Calu3 (cell line): ENCODE measurements at regions not wholly inside any gene's neighbourhood (a gene's known extent, or its start where the extent isn't known, plus 50 kb on each side); places are given as distances from the start of the nearest gene placed in this dataset.

Experiments used
- BruUV-seq: library from RNA; stranded (reverse); fragments of 400-500 nt; replicated peaks from 2 replicates; lab custom pipeline; 2021; lab: Mats Ljungman, UMichigan
- CTCF ChIA-PET: fragments of 300-600 bp; sonication (Branson Sonifier 250); formaldehyde crosslinking; loops from one replicate; lab custom pipeline; 2022; ENCODE audit warnings: antibody characterized with exemption; lab: Charles Lee
- DNase-seq: peaks from one replicate; pipeline ENCODE4 v3.0.0; 2022
- H3K27ac Mint-ChIP-seq: one replicate; pipeline ENCODE4 v1.8.0; 2022; ENCODE audit warnings: mixed read lengths; ENCODE audit not compliant: unreplicated experiment
- H3K27me3 Mint-ChIP-seq: one replicate; pipeline ENCODE4 v1.8.0; 2022; ENCODE audit warnings: mixed read lengths; ENCODE audit not compliant: unreplicated experiment
- H3K36me3 Mint-ChIP-seq: one replicate; pipeline ENCODE4 v1.8.0; 2022; ENCODE audit warnings: mild to moderate bottlenecking, moderate library complexity, mixed read lengths; ENCODE audit not compliant: insufficient read depth, unreplicated experiment
- H3K4me1 Mint-ChIP-seq: one replicate; pipeline ENCODE4 v1.8.0; 2022; ENCODE audit warnings: mild to moderate bottlenecking, low read depth, mixed read lengths; ENCODE audit not compliant: unreplicated experiment
- H3K4me3 Mint-ChIP-seq: one replicate; pipeline ENCODE4 v1.8.0; 2022; ENCODE audit warnings: mild to moderate bottlenecking, low read depth, moderate library complexity, mixed read lengths; ENCODE audit not compliant: unreplicated experiment
- H3K9me3 Mint-ChIP-seq: one replicate; pipeline ENCODE4 v1.8.0; 2022; ENCODE audit warnings: low read depth, mixed read lengths; ENCODE audit not compliant: unreplicated experiment
- intact Hi-C: fragments of 100-400 bp; cut with micrococcal nuclease; formaldehyde crosslinking; loops from one replicate; pipeline ENCODE4 v1.10.0; 2022; ENCODE audit not compliant: unreplicated experiment
- TF ChIP-seq, protein P1 (sequence below): fragments of 200-600 bp; IDR thresholded peaks from one replicate; pipeline ENCODE4 v1.8.0; 2022; ENCODE audit warnings: antibody characterized with exemption; ENCODE audit not compliant: unreplicated experiment

GRCh38 chr5:143733665-143734455 lies 78.1 kb upstream of the HMHB1 start:
- no peak overlapping the region for H3K27ac Mint-ChIP-seq
- no peak for DNase-seq
- H3K4me1 Mint-ChIP-seq: no peaks in the 10 kb centered on the region
- CTCF ChIA-PET: interaction anchor here (0.6 to 0.7 kb wide), 2 partner anchors 22 to 26 kb away, joined by 3 to 6 read pairs; no protein-coding TSS in a partner anchor
- no peaks in the 10 kb centered on the region for H3K27me3 Mint-ChIP-seq
- no peaks in the 10 kb centered on the region for H3K9me3 Mint-ChIP-seq
- intact Hi-C loops: no loop called here
- H3K36me3 Mint-ChIP-seq: no peaks in the 10 kb centered on the region
- no peak overlapping the region for H3K4me3 Mint-ChIP-seq
- BruUV-seq: no TSS peak
- TF ChIP-seq, protein P1, sequence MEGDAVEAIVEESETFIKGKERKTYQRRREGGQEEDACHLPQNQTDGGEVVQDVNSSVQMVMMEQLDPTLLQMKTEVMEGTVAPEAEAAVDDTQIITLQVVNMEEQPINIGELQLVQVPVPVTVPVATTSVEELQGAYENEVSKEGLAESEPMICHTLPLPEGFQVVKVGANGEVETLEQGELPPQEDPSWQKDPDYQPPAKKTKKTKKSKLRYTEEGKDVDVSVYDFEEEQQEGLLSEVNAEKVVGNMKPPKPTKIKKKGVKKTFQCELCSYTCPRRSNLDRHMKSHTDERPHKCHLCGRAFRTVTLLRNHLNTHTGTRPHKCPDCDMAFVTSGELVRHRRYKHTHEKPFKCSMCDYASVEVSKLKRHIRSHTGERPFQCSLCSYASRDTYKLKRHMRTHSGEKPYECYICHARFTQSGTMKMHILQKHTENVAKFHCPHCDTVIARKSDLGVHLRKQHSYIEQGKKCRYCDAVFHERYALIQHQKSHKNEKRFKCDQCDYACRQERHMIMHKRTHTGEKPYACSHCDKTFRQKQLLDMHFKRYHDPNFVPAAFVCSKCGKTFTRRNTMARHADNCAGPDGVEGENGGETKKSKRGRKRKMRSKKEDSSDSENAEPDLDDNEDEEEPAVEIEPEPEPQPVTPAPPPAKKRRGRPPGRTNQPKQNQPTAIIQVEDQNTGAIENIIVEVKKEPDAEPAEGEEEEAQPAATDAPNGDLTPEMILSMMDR: no peak

DNA sequence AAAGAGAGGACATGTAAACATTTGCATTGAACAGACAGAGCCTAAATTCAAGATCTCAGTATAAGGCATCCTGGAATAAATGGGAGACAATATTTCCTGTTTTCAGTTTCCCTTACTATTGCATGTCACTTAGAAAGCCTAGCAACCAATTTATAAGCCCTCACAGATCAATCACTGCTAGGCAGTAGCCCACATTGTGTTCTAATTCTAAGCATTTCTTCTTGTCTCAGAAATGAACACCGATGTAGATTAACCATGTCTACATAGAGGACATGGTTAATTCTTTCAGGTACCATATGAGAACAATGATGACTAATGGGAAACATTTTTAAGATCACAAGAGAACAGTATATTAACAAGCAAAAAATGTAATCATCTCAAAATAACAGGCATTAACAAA lies 79.6 kb upstream of the HMHB1 start:
- no peak overlapping the region for H3K4me3 Mint-ChIP-seq
- DNase-seq: no peak
- no peaks in the 10 kb centered on the region for H3K36me3 Mint-ChIP-seq
- H3K4me1 Mint-ChIP-seq: no peaks in the 10 kb centered on the region
- intact Hi-C loops: no loop called here
- BruUV-seq: no TSS peak
- TF ChIP-seq, protein P1: no peak
- no peaks in the 10 kb centered on the region for H3K27me3 Mint-ChIP-seq
- H3K9me3 Mint-ChIP-seq: no peaks in the 10 kb centered on the region
- CTCF ChIA-PET: no interaction called here
- H3K27ac Mint-ChIP-seq: no peak overlapping the region

DNA sequence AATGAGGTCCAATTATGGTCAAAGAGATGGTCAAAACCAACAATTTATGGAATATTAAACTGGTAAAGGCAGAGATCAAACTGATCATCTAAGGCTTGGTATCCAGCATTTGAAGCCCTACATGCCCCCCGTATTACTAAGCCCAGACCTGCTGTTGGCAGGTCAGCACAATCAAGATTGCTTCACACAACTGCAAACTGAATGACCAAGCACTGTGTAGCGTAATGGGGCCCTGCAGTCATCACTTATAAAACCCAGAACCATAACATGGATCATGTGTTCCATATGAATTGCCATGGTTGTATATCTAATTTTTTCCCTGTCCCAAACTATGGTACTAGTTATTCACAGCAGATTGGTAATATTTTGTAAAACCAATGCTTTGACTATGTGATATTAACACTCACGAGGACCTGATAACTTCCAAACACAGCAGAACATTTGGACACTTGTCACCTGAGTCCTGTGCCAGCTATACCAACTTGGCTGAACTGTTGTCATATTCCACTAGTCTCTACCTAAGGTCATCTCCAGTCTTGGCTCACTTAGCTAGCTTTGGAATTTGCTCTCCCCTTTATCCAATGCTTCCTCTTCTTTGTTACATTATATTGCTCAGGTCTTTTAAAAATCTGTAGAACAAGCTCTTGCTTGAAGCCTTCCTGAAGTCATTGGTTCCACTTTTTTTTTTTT lies 81.7 kb upstream of the HMHB1 start:
- H3K4me1 Mint-ChIP-seq: no peaks in the 10 kb centered on the region

GRCh38 chr5:143729334-143729946 lies 82.5 kb upstream of the HMHB1 start:
- no peak overlapping the region for H3K4me3 Mint-ChIP-seq
- no peaks in the 10 kb centered on the region for H3K36me3 Mint-ChIP-seq
- TF ChIP-seq, protein P1: no peak
- H3K4me1 Mint-ChIP-seq: no peaks in the 10 kb centered on the region
- DNase-seq: no peak
- no peaks in the 10 kb centered on the region for H3K27me3 Mint-ChIP-seq
- CTCF ChIA-PET: no interaction called here
- H3K27ac Mint-ChIP-seq: no peak overlapping the region
- peaks cover under 1% of the 10 kb centered on the region for H3K9me3 Mint-ChIP-seq
- intact Hi-C loops: no loop called here
- no TSS peak for BruUV-seq

More for the DNA sequence above, 81.7 kb upstream of the HMHB1 start:
- Mint-ChIP-seq H3K27me3 (no peaks in the 10 kb centered on the region), H3K9me3 (no peaks in the 10 kb centered on the region), H3K36me3 (no peaks in the 10 kb centered on the region), H3K27ac (no peak overlapping the region), H3K4me3 (no peak overlapping the region)
- DNase-seq: no peak
- TF ChIP-seq, protein P1: no peak
- intact Hi-C loops: no loop called here
- no TSS peak for BruUV-seq
- CTCF ChIA-PET: interaction anchor here (0.7 kb wide), 1 partner anchor 10 kb away, joined by 5 read pairs; no protein-coding TSS in a partner anchor
